Kidney (tissue), 13 donors: ENCODE measurements at regions not wholly inside any gene's neighbourhood (a gene's known extent, or its start where the extent isn't known, plus 50 kb on each side); places are given as distances from the start of the nearest gene placed in this dataset.

Experiments
- DNase-seq, 5 donors: peaks; one replicate each; pipeline ENCODE4 v3.0.0-alpha.2; 2013 to 2020
- FAIRE-seq: peaks from 2 replicates; lab custom pipeline; 2012; peaks lifted over from hg19 to GRCh38; lab: Jason Lieb, UNC
- H3K27ac ChIP-seq, 2 donors: one replicate each; pipeline ENCODE4 v1.7.0; 2013; ENCODE audit warnings: low read depth in 2 of 2, low read length in 2 of 2, inconsistent platforms in 1 of 2
- H3K27me3 ChIP-seq: one replicate; pipeline ENCODE4 v1.7.1; 2013; ENCODE audit warnings: low read length, inconsistent platforms; ENCODE audit not compliant: control insufficient read depth, insufficient read depth
- H3K36me3 ChIP-seq, 3 donors: one replicate each; pipeline versions ENCODE4 v1.7.0 to v1.7.1; 2013; ENCODE audit warnings: low read length in 3 of 3, control low read depth in 1 of 3, inconsistent platforms in 1 of 3; ENCODE audit not compliant: insufficient read depth in 3 of 3, control insufficient read depth in 2 of 3
- H3K4me1 ChIP-seq, 3 donors: one replicate each; pipeline versions ENCODE4 v1.7.0 to v1.7.1; 2013; ENCODE audit warnings: low read length in 3 of 3, inconsistent platforms in 1 of 3, low read depth in 1 of 3; ENCODE audit not compliant: control insufficient read depth in 2 of 3, insufficient read depth in 2 of 3
- H3K4me3 ChIP-seq, 3 donors: one replicate each; pipeline versions ENCODE4 v1.7.0 to v1.8.1; 2013; ENCODE audit warnings: low read length in 3 of 3, control low read depth in 1 of 3, inconsistent platforms in 1 of 3
- H3K9ac ChIP-seq, 3 donors: one replicate each; pipeline versions ENCODE4 v1.7.0 to v1.7.1; 2013; ENCODE audit warnings: low read length in 3 of 3, control low read depth in 1 of 3, inconsistent platforms in 1 of 3
- H3K9me3 ChIP-seq, 3 donors: one replicate each; pipeline versions ENCODE4 v1.7.0 to v1.7.1; 2013; ENCODE audit warnings: low read length in 3 of 3, control low read depth in 1 of 3, inconsistent platforms in 1 of 3; ENCODE audit not compliant: control insufficient read depth in 2 of 3, insufficient read depth in 1 of 3
- CTCF ChIP-seq: IDR thresholded peaks from 3 replicates; pipeline ENCODE4 v1.5.1; 2012; ENCODE audit warnings: mild to moderate bottlenecking, moderate library complexity, borderline replicate concordance; ENCODE audit not compliant: insufficient read depth; ENCODE audit errors: extremely low read depth
- intact Hi-C: fragments of 100-400 bp; cut with DNase I; formaldehyde crosslinking; loops from one replicate; pipeline ENCODE4 v1.11.1; 2022
- donor health status: control.
- donor health status: control.
- donor health status: control.
- donor health status: control.
- donor health status: control.
- donor health status: DM: yes; HTN: yes; CAD: no.
- donor health status: Normal renal cell carcinoma (clear cell type).

- no peaks in the 10 kb centered on the region for H3K9me3 ChIP-seq
- H3K27me3 ChIP-seq = no peaks in the 10 kb centered on the region
- no peak overlapping the region for H3K9ac ChIP-seq
- H3K4me1 ChIP-seq = no peaks in the 10 kb centered on the region
- DNase-seq (no peak), FAIRE-seq (no peak)
- H3K36me3 ChIP-seq = no peaks in the 10 kb centered on the region
- no peak overlapping the region for H3K27ac ChIP-seq
- no peak for TF ChIP-seq CTCF
- H3K4me3 ChIP-seq = no peak overlapping the region
- intact Hi-C loops = no loop called here
Observed at GRCh38 chr9:29644514-29644913, 2071.2 kb upstream of the C9orf72 start.

GRCh38 chr9:29647451-29647850, 2074.2 kb upstream of the C9orf72 start:
- DNase-seq = no peak
- no peaks in the 10 kb centered on the region for H3K36me3 ChIP-seq
- no peaks in the 10 kb centered on the region for H3K4me1 ChIP-seq
- no peak overlapping the region for H3K4me3 ChIP-seq
- FAIRE-seq = no peak
- TF ChIP-seq CTCF = no peak
- intact Hi-C loops = no loop called here
- H3K9me3 ChIP-seq = no peaks in the 10 kb centered on the region
- H3K27ac ChIP-seq = no peak overlapping the region
- H3K27me3 ChIP-seq = no peaks in the 10 kb centered on the region
- H3K9ac ChIP-seq = no peak overlapping the region

- Histone ChIP-seq H3K36me3 (no peaks in the 10 kb centered on the region), H3K27me3 (no peaks in the 10 kb centered on the region), H3K27ac (no peak overlapping the region), H3K9ac (no peak overlapping the region), H3K9me3 (no peaks in the 10 kb centered on the region), H3K4me3 (no peak overlapping the region), H3K4me1 (no peaks in the 10 kb centered on the region)
- TF ChIP-seq CTCF = no peak
- intact Hi-C loops = no loop called here
- FAIRE-seq (no peak), DNase-seq (no peak)
Observed at GRCh38 chr9:29648132-29648531, 2074.9 kb upstream of the C9orf72 start.

GRCh38 chr9:29648601-29649000, 2075.3 kb upstream of the C9orf72 start:
- H3K36me3 ChIP-seq = no peaks in the 10 kb centered on the region
- H3K4me1 ChIP-seq = no peaks in the 10 kb centered on the region
- no peak overlapping the region for H3K27ac ChIP-seq
- TF ChIP-seq CTCF = no peak
- H3K9ac ChIP-seq = no peak overlapping the region
- intact Hi-C loops = no loop called here
- no peaks in the 10 kb centered on the region for H3K27me3 ChIP-seq
- no peak for DNase-seq
- no peak for FAIRE-seq
- H3K4me3 ChIP-seq = no peak overlapping the region
- H3K9me3 ChIP-seq = no peaks in the 10 kb centered on the region
